Peyer's patch (tissue), 4 donors: ENCODE measurements at regions not wholly inside any gene's neighbourhood (a gene's known extent, or its start where the extent isn't known, plus 50 kb on each side); places are given as distances from the start of the nearest gene placed in this dataset.

ENCODE experiments used
- CTCF ChIP-seq, 6 experiments: fragments of 450-650 bp in 4 of 6; fragments of 200-600 bp in 2 of 6; sonication (generic) in 1 of 6; IDR thresholded peaks; one replicate each; pipeline ENCODE4 v1.5.1; 2017 to 2019; ENCODE audit warnings: antibody characterized with exemption in 6 of 6, mild to moderate bottlenecking in 3 of 6, moderate library complexity in 1 of 6
- POLR2A ChIP-seq, 2 donors: fragments of 450-650 bp; IDR thresholded peaks; one replicate each; pipeline ENCODE4 v1.5.1; 2017; ENCODE audit warnings: antibody characterized with exemption in 2 of 2, mild to moderate bottlenecking in 2 of 2, moderate library complexity in 2 of 2

- TF ChIP-seq CTCF (IDR thresholded peaks at IDR 0.05) = no peak
- TF ChIP-seq POLR2A (IDR thresholded peaks at IDR 0.05) = no peak
Measured at GRCh38 chr4:58809366-58809765, 1699.2 kb upstream of the IGFBP7 start.
